GM12892 (cell line): ENCODE measurements at regions not wholly inside any gene's neighbourhood (a gene's known extent, or its start where the extent isn't known, plus 50 kb on each side); places are given as distances from the start of the nearest gene placed in this dataset.
"Not testable (repeated sequence)": the region's sequence is repeated elsewhere in the genome, so short reads cannot be mapped to it uniquely, and the experiment has no call there.

ENCODE experiments used
- DNase-seq: peaks from one replicate; pipeline ENCODE4 v3.0.0; 2011; ENCODE audit not compliant: insufficient read length
- FAIRE-seq: peaks from 2 replicates; lab custom pipeline; 2011; peaks lifted over from hg19 to GRCh38; lab: Jason Lieb, UNC
- POLR2A ChIP-seq: IDR thresholded peaks from 2 replicates; pipeline ENCODE4 v1.6.1; 2011; ENCODE audit warnings: low read depth, low read length, control low read depth
- POLR2AphosphoS5 ChIP-seq: IDR thresholded peaks from 2 replicates; pipeline ENCODE4 v1.6.1; 2011; ENCODE audit warnings: low read depth, low read length, control low read depth
- TAF1 ChIP-seq: IDR thresholded peaks from 2 replicates; pipeline ENCODE4 v1.6.1; 2011; ENCODE audit warnings: low read depth, mild to moderate bottlenecking, control low read depth, low read length, borderline replicate concordance

- FAIRE-seq (no peak), DNase-seq (no peak)
- TF ChIP-seq POLR2AphosphoS5, result no peak
- TF ChIP-seq POLR2A, result no peak
- TF ChIP-seq TAF1, result no peak
Observed at GRCh38 chr4:127012549-127012948, 620.2 kb upstream of the INTU start.

DNA sequence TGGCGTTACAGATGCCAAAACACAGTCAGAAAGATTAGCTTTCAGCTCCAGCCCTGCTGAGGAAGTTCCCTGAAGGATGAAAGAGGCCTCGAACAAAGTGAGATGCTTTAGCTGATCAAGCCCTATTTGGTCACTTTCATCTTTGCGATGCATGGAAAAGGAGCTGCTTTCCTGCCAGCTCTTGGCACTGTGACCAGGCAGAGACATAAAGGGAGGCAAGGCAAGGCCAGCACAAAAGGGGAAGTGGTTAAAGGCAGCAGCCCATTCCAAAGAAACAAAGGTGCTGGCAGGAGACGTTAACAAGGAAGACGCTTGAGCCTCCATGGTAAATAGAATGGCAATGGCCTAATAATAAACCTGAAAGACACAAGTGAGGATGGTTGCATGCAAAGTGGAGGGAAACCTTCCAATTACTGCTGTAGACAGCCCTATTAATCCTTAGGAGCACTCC is 617.1 kb upstream of the INTU start:
- TF ChIP-seq TAF1 (no peak), POLR2A (no peak), POLR2AphosphoS5 (no peak)
- no peak for FAIRE-seq
- no peak for DNase-seq

DNA sequence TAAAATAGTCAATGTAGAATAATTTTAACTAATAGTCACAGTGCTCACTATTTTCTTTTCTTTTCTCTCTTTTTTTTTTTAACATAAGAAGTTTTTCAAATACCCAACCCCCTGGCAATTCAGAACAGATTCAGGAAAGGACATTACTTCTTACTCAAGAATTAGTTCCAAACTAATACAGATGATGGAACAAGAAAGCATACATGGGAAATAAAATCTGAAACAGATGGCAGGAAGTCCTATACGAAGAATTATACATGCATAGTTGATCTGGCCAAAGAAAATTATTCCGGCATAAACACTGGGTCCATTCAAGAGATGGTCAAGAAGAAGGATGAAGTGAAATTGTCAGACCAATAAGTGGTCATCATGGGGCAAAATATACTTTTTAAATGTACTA is 614.4 kb upstream of the INTU start:
- no peak for DNase-seq
- FAIRE-seq, result no peak
- TF ChIP-seq TAF1 (no peak), POLR2A (no peak), POLR2AphosphoS5 (no peak)

GRCh38 chr4:127020831-127021230 is 611.9 kb upstream of the INTU start:
- not testable (repeated sequence) for FAIRE-seq, DNase-seq

DNA sequence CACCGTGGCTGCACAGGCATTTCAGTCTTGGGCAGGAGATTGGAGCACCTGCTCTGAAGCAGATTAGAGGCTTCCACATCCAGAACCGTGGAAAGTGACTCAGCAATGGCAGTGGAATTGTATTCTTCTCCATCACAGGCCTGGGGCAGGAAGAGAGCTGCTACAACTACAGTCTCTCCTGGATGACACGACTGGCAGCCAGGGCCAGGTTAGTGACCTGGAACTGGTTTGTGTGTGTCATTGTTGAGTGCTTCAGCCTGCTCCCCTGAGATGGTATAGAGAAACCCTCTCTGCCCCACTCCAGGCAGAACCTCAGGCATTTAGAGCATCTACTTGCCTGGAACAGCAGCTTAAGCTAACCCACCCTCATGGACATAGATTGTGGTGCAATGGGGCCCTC is 596.5 kb upstream of the INTU start:
- TF ChIP-seq POLR2A (no peak), POLR2AphosphoS5 (no peak)
- DNase-seq, result no peak
- no peak for FAIRE-seq

DNA sequence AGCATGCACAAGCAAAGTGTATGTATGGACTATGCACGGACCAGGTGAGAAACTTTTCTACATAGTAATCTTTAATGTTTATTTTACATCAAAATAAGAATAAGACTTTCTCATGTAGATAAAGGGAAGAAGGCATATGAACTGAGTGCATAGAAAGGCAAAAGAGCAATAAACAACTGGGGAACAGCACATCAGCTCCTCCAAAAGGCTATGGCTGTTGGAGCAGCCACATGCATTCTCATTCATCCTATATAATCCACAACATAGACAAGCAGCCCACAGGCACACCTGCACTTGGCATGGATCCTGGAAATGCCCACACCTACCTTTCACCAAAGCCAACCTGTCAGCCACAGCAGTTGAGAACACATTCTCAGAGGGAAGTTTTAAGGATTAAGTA is 586.9 kb upstream of the INTU start:
- FAIRE-seq, result no peak
- no peak for TF ChIP-seq POLR2AphosphoS5
- no peak for TF ChIP-seq TAF1
- no peak for TF ChIP-seq POLR2A
- no peak for DNase-seq

- FAIRE-seq, result no peak
- no peak for TF ChIP-seq TAF1
- TF ChIP-seq POLR2A, result no peak
- TF ChIP-seq POLR2AphosphoS5, result no peak
- no peak for DNase-seq
Observed at GRCh38 chr4:127047930-127048329, 584.8 kb upstream of the INTU start.

DNA sequence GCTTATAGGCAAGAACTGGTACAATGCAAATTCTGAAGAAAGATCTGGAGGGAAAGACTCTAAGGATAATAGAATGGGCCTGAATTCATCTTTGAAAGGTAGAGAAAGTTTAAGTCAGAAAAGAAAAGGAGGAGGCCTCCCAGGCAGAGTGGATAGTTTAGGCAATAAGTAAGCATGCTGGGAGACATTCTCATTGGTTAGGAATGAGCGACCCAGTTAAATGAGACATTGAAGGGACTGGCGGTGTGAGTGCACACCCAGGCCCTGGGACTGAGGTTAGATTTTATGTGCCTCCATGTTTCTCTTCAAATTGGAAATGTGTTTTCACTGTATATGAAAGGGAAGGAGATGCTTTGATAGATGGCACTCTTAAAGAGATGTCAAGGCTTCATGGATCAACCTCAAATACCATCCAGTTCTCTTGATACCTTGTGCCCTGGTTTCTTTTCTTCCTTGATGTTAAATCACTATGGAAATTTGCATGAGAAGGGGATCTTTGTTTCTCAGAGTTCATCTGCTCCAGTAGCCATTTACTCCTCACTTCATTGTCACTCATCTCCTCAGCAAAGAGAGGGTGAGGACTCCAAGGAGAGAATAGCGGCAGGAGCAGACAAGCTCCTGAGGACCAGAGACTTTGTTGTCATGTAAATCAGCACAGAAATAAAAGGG is 584.2 kb upstream of the INTU start:
- FAIRE-seq (no peak), DNase-seq (no peak)
- TF ChIP-seq POLR2AphosphoS5 (no peak), TAF1 (no peak), POLR2A (no peak)

GRCh38 chr4:127049526-127049925 is 583.2 kb upstream of the INTU start:
- FAIRE-seq (no peak), DNase-seq (no peak)
- TF ChIP-seq POLR2AphosphoS5 (no peak), POLR2A (no peak), TAF1 (no peak)

- DNase-seq (no peak), FAIRE-seq (no peak)
- TF ChIP-seq TAF1, result no peak
- no peak for TF ChIP-seq POLR2AphosphoS5
Observed at GRCh38 chr4:127052742-127053141, 580.0 kb upstream of the INTU start.

DNA sequence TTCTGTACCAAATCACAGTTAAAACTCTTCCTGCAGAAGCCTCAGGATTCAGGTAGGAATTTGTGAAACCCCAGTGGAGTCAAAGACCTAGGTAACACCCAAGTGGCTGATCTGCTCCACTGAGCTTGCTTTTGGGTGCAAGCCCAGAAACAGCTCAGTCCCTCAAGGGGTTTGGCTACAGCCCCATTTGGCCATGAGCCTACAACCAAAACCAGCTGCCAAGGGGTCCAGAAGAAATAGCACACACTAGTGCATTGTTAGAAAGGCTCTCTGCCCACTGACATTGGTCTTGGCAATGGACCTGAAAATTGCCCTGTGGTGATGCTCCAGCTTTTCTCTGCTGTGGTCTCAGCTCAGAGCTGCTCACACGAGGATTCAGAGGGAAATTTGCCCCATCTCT is 577.4 kb upstream of the INTU start:
- FAIRE-seq (no peak), DNase-seq (no peak)
- no peak for TF ChIP-seq POLR2AphosphoS5
- no peak for TF ChIP-seq POLR2A
- TF ChIP-seq TAF1, result no peak

- no peak for FAIRE-seq
Observed at GRCh38 chr4:127069675-127070074, 563.1 kb upstream of the INTU start.

More at GRCh38 chr4:127069675-127070074, 563.1 kb upstream of the INTU start:
- DNase-seq, result no peak
- no peak for TF ChIP-seq POLR2A
- TF ChIP-seq TAF1, result no peak
- TF ChIP-seq POLR2AphosphoS5, result no peak
